ENCODE measurements at regions not wholly inside any gene's neighbourhood (a gene's known extent, or its start where the extent isn't known, plus 50 kb on each side); places are given as distances from the start of the nearest gene placed in this dataset.

DNA sequence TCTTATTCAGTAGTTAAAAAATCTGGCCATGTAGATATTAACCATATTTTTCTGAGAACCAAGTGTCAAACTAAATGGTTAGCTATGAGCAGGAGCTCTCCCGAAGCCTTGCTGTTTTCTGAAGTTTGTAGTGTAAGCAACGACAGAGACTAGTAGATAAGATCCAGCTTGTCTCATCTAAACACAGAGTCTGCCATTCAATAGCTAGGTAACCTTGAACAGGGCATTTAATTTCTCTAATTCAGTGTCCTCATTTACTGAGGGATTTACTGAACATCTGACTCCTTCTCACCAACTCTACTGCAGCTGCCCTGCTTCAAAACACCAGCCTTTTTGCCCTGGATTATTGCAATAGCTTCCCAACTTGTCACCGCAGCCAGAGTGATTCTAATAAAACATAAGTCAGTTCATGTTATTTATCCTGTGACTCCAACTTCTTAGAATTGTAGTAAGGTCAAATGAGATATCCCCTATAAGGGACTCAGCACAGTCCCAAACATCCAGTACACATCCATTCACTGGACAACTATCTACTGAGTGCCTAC lies 337.0 kb downstream of the PLK2 start:
- H3K4me2 ChIP-seq (ENCODE audit: low read depth, low read length), result no peak overlapping the region
- no peaks in the 10 kb centered on the region for H3K27me3 ChIP-seq (replicated peaks; ENCODE audit: insufficient read depth, low read length)
- no peak for DNase-seq

DNA sequence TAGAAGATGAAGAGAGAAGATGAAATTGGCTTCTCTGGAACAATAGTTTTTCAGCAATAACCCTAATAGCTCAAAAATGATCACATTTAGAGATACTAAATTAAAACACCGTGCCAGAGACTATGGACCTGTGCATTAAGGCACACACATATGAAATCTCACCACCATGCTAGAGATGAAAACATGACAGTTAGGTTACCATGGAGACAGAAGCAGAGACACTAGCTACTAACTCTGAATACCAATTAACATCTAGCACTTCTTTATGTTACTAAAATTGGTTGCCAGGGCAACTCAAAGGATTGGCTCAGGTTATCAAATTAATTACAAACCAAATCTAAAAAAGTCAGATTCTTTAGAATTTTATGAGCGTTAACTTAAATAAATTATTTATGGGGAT lies 337.7 kb downstream of the PLK2 start:
- Histone ChIP-seq H3K27me3 (replicated peaks; ENCODE audit: insufficient read depth, low read length) (no peaks in the 10 kb centered on the region), H3K79me2 (ENCODE audit: low read length) (no peaks in the 10 kb centered on the region), H3F3A (ENCODE audit: insufficient read depth, low read length) (no peaks in the 10 kb centered on the region), H3K9me3 (replicated peaks; ENCODE audit: insufficient read depth, low read length) (no peaks in the 10 kb centered on the region), H3K4me1 (ENCODE audit: low read length) (no peaks in the 10 kb centered on the region), H3K9me2 (replicated peaks; ENCODE audit: insufficient read depth, low read length) (no peaks in the 10 kb centered on the region), H3K4me2 (ENCODE audit: low read depth, low read length) (no peak overlapping the region), H3K36me3 (replicated peaks; ENCODE audit: insufficient read depth, low read length) (no peaks in the 10 kb centered on the region), H3K4me3 (ENCODE audit: low read length) (no peak overlapping the region), H4K20me1 (ENCODE audit: insufficient read depth, low read length) (no peaks in the 10 kb centered on the region), H2AFZ (ENCODE audit: low read length) (no peak overlapping the region), H3K9ac (ENCODE audit: low read length) (no peak overlapping the region), H3K27ac (ENCODE audit: low read length) (no peak overlapping the region)
- DNase-seq, result no peak
- TF ChIP-seq, protein P1, sequence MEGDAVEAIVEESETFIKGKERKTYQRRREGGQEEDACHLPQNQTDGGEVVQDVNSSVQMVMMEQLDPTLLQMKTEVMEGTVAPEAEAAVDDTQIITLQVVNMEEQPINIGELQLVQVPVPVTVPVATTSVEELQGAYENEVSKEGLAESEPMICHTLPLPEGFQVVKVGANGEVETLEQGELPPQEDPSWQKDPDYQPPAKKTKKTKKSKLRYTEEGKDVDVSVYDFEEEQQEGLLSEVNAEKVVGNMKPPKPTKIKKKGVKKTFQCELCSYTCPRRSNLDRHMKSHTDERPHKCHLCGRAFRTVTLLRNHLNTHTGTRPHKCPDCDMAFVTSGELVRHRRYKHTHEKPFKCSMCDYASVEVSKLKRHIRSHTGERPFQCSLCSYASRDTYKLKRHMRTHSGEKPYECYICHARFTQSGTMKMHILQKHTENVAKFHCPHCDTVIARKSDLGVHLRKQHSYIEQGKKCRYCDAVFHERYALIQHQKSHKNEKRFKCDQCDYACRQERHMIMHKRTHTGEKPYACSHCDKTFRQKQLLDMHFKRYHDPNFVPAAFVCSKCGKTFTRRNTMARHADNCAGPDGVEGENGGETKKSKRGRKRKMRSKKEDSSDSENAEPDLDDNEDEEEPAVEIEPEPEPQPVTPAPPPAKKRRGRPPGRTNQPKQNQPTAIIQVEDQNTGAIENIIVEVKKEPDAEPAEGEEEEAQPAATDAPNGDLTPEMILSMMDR (IDR thresholded peaks at IDR 0.05; ENCODE audit: low read length), result no peak
- TF ChIP-seq EZH2 (optimal IDR thresholded peaks at IDR 0.05; ENCODE audit: low read depth, low read length) (no peak), EZH2phosphoT487 (IDR thresholded peaks at IDR 0.05; ENCODE audit: low read length) (no peak)

More for the DNA sequence above, 337.0 kb downstream of the PLK2 start:
- H4K20me1 ChIP-seq (ENCODE audit: insufficient read depth, low read length), result no peaks in the 10 kb centered on the region
- H3K9me3 ChIP-seq (replicated peaks; ENCODE audit: insufficient read depth, low read length), result no peaks in the 10 kb centered on the region
- H3K4me3 ChIP-seq (ENCODE audit: low read length), result no peak overlapping the region
- no peaks in the 10 kb centered on the region for H3K36me3 ChIP-seq (replicated peaks; ENCODE audit: insufficient read depth, low read length)
- H2AFZ ChIP-seq (ENCODE audit: low read length), result no peak overlapping the region
- H3K9ac ChIP-seq (ENCODE audit: low read length), result no peak overlapping the region
- H3K27ac ChIP-seq (ENCODE audit: low read length), result no peak overlapping the region
- no peaks in the 10 kb centered on the region for H3K79me2 ChIP-seq (ENCODE audit: low read length)
- TF ChIP-seq, protein P1 (IDR thresholded peaks at IDR 0.05; ENCODE audit: low read length), result no peak
- TF ChIP-seq EZH2 (optimal IDR thresholded peaks at IDR 0.05; ENCODE audit: low read depth, low read length) (no peak), EZH2phosphoT487 (IDR thresholded peaks at IDR 0.05; ENCODE audit: low read length) (no peak)
- H3F3A ChIP-seq (ENCODE audit: insufficient read depth, low read length), result no peaks in the 10 kb centered on the region
- no peaks in the 10 kb centered on the region for H3K9me2 ChIP-seq (replicated peaks; ENCODE audit: insufficient read depth, low read length)
- H3K4me1 ChIP-seq (ENCODE audit: low read length), result no peaks in the 10 kb centered on the region

DNA sequence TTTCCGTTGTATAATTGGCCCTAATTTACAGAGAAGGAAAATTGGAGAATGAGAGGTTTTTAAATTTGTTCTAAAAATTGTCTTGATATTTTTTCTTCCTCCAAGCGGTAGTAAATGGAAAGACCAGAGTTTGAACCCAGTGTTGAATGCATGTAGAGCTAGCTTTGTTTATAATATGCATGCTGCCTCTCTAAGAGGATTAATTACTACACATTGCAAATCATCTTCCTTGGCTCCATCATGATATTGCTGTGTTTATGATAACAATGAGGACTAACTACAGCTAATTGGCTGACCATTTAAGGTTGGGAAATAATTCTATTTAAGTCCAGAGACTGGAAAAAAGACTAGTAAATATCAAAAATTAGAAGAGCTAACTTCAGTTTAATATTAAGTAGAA lies 338.5 kb downstream of the PLK2 start:
- Histone ChIP-seq H2AFZ (ENCODE audit: low read length) (no peak overlapping the region), H4K20me1 (ENCODE audit: insufficient read depth, low read length) (no peaks in the 10 kb centered on the region), H3K9me3 (replicated peaks; ENCODE audit: insufficient read depth, low read length) (no peaks in the 10 kb centered on the region), H3K4me3 (ENCODE audit: low read length) (no peak overlapping the region), H3K27ac (ENCODE audit: low read length) (no peak overlapping the region), H3K9me2 (replicated peaks; ENCODE audit: insufficient read depth, low read length) (no peaks in the 10 kb centered on the region), H3K4me2 (ENCODE audit: low read depth, low read length) (no peak overlapping the region), H3K4me1 (ENCODE audit: low read length) (no peaks in the 10 kb centered on the region), H3K27me3 (replicated peaks; ENCODE audit: insufficient read depth, low read length) (no peaks in the 10 kb centered on the region), H3K79me2 (ENCODE audit: low read length) (no peaks in the 10 kb centered on the region), H3F3A (ENCODE audit: insufficient read depth, low read length) (no peaks in the 10 kb centered on the region), H3K36me3 (replicated peaks; ENCODE audit: insufficient read depth, low read length) (no peaks in the 10 kb centered on the region), H3K9ac (ENCODE audit: low read length) (no peak overlapping the region)
- TF ChIP-seq EZH2phosphoT487 (IDR thresholded peaks at IDR 0.05; ENCODE audit: low read length), result no peak
- no peak for DNase-seq

DNA sequence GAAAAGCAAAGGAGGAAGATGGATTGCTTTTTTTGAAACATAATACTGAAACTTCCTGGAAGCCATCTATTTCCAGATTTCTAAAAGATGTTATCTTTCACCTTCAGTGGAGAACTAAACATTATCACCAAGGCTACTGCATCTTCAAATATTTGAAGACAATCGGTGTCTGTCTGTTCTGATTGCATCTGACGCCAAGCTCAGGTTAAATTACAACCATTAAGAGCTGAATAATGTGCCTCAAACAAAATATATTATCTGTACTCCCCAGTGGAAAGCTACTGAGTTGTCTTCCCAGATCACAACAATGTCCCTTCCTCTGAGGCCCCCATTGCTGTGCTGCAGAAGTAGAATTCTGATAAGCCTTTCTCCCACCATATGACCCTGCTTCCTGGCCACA lies 342.3 kb downstream of the PLK2 start:
- H3K79me2 ChIP-seq (ENCODE audit: low read length), result no peaks in the 10 kb centered on the region
- H3K27ac ChIP-seq (ENCODE audit: low read length), result no peak overlapping the region
- no peaks in the 10 kb centered on the region for H4K20me1 ChIP-seq (ENCODE audit: insufficient read depth, low read length)
- no peaks in the 10 kb centered on the region for H3K9me3 ChIP-seq (replicated peaks; ENCODE audit: insufficient read depth, low read length)
- no peak overlapping the region for H3K4me2 ChIP-seq (ENCODE audit: low read depth, low read length)
- H3K36me3 ChIP-seq (replicated peaks; ENCODE audit: insufficient read depth, low read length), result no peaks in the 10 kb centered on the region
- H3K27me3 ChIP-seq (replicated peaks; ENCODE audit: insufficient read depth, low read length), result no peaks in the 10 kb centered on the region
- no peak overlapping the region for H3K9ac ChIP-seq (ENCODE audit: low read length)
- no peak for DNase-seq
- no peaks in the 10 kb centered on the region for H3F3A ChIP-seq (ENCODE audit: insufficient read depth, low read length)
- H2AFZ ChIP-seq (ENCODE audit: low read length), result no peak overlapping the region
- H3K4me1 ChIP-seq (ENCODE audit: low read length), result no peaks in the 10 kb centered on the region
- no peaks in the 10 kb centered on the region for H3K9me2 ChIP-seq (replicated peaks; ENCODE audit: insufficient read depth, low read length)
- no peak overlapping the region for H3K4me3 ChIP-seq (ENCODE audit: low read length)
- TF ChIP-seq, protein P1 (IDR thresholded peaks at IDR 0.05; ENCODE audit: low read length), result no peak
- TF ChIP-seq EZH2 (optimal IDR thresholded peaks at IDR 0.05; ENCODE audit: low read depth, low read length) (no peak), EZH2phosphoT487 (IDR thresholded peaks at IDR 0.05; ENCODE audit: low read length) (no peak)

Measured in MM.1S (cell line).